WTC11 (cell line): ENCODE measurements at regions not wholly inside any gene's neighbourhood (a gene's known extent, or its start where the extent isn't known, plus 50 kb on each side); places are given as distances from the start of the nearest gene placed in this dataset.

Experiments
- ATAC-seq: fragments of 200-7000 bp; cut with Tn5 transposase; 2 replicates; pipeline ENCODE4 v1.10.0; 2021; ENCODE audit warnings: mild to moderate bottlenecking, moderate library complexity
- CTCF ChIA-PET: fragments of 300-600 bp; sonication (Branson Sonifier 250); formaldehyde crosslinking; loops from one replicate; lab custom pipeline; 2021; ENCODE audit warnings: antibody characterized with exemption; lab: Charles Lee
- POLR2A ChIA-PET: fragments of 350-600 bp; sonication (Branson Sonifier 250); formaldehyde crosslinking; loops from one replicate; lab custom pipeline; 2021; ENCODE audit warnings: antibody characterized with exemption; lab: Charles Lee
- DNase-seq: peaks from one replicate; pipeline ENCODE4 v3.0.0; 2021; ENCODE audit warnings: low spot score
- H3K27ac Mint-ChIP-seq: 2 replicates; pipeline ENCODE4 v1.8.0; 2021; ENCODE audit warnings: mixed read lengths
- H3K27me3 Mint-ChIP-seq: 2 replicates; pipeline ENCODE4 v1.8.0; 2021; ENCODE audit warnings: low read depth, mild to moderate bottlenecking, moderate library complexity, mixed read lengths
- H3K36me3 Mint-ChIP-seq: 2 replicates; pipeline ENCODE4 v1.8.0; 2021; ENCODE audit warnings: mixed read lengths
- H3K4me1 Mint-ChIP-seq: 2 replicates; pipeline ENCODE4 v1.8.0; 2022; ENCODE audit warnings: mixed read lengths
- H3K4me3 Mint-ChIP-seq: 2 replicates; pipeline ENCODE4 v1.8.0; 2021; ENCODE audit warnings: mild to moderate bottlenecking, moderate library complexity, mixed read lengths
- H3K9me3 Mint-ChIP-seq: 2 replicates; pipeline ENCODE4 v1.8.0; 2021; ENCODE audit warnings: mixed read lengths
- CBFB ChIP-seq: sonication (generic); formaldehyde crosslinking; IDR thresholded peaks from 2 replicates; pipeline ENCODE4 v1.8.1; 2022; ENCODE audit warnings: mild to moderate bottlenecking, low read depth, missing genetic modification reagents
- EMX1 ChIP-seq: fragments of 250-450 bp; sonication (Bioruptor Pico); IDR thresholded peaks from 2 replicates; pipeline ENCODE4 v1.8.0; 2021; ENCODE audit warnings: mild to moderate bottlenecking
- ESRRA ChIP-seq: sonication (generic); formaldehyde crosslinking; IDR thresholded peaks from 2 replicates; pipeline ENCODE4 v1.8.1; 2022; ENCODE audit warnings: mild to moderate bottlenecking, missing genetic modification reagents, borderline replicate concordance
- ETV6 ChIP-seq: sonication (generic); formaldehyde crosslinking; IDR thresholded peaks from 2 replicates; pipeline ENCODE4 v1.8.1; 2022; ENCODE audit warnings: mild to moderate bottlenecking, missing genetic modification reagents
- FOXJ3 ChIP-seq: sonication (generic); formaldehyde crosslinking; IDR thresholded peaks from 2 replicates; pipeline ENCODE4 v1.9.0; 2021; ENCODE audit warnings: missing genetic modification reagents, mild to moderate bottlenecking, borderline replicate concordance
- HMGA2 ChIP-seq: fragments of 250-450 bp; sonication (Bioruptor Pico); IDR thresholded peaks from 2 replicates; pipeline ENCODE4 v1.4.0; 2021; ENCODE audit warnings: mild to moderate bottlenecking, moderate library complexity
- KAT7 ChIP-seq: sonication (generic); formaldehyde crosslinking; IDR thresholded peaks from 2 replicates; pipeline ENCODE4 v1.8.1; 2023; ENCODE audit warnings: missing genetic modification reagents, mild to moderate bottlenecking, borderline replicate concordance
- NR2C2 ChIP-seq: sonication (generic); formaldehyde crosslinking; IDR thresholded peaks from 2 replicates; pipeline ENCODE4 v1.8.0; 2022; ENCODE audit warnings: mild to moderate bottlenecking, missing genetic modification reagents
- SMAD4 ChIP-seq: sonication (generic); formaldehyde crosslinking; IDR thresholded peaks from 2 replicates; pipeline ENCODE4 v1.8.0; 2022; ENCODE audit warnings: mild to moderate bottlenecking, missing genetic modification reagents
- TEAD4 ChIP-seq: sonication (generic); formaldehyde crosslinking; IDR thresholded peaks from 2 replicates; pipeline ENCODE4 v1.8.0; 2022; ENCODE audit warnings: mild to moderate bottlenecking, missing genetic modification reagents
- ZNF121 ChIP-seq: sonication (generic); formaldehyde crosslinking; IDR thresholded peaks from 2 replicates; pipeline ENCODE4 v1.8.0; 2023; ENCODE audit warnings: missing genetic modification reagents
- ZNF219 ChIP-seq: sonication (generic); formaldehyde crosslinking; IDR thresholded peaks from 2 replicates; pipeline ENCODE4 v1.8.0; 2023; ENCODE audit warnings: missing genetic modification reagents, mild to moderate bottlenecking, borderline replicate concordance
- ZNF317 ChIP-seq: sonication (generic); formaldehyde crosslinking; IDR thresholded peaks from 2 replicates; pipeline ENCODE4 v1.8.1; 2023; ENCODE audit warnings: low read depth, mild to moderate bottlenecking, moderate library complexity, missing genetic modification reagents, borderline replicate concordance
- ZNF423 ChIP-seq: fragments of 250-450 bp; sonication (Bioruptor Pico); IDR thresholded peaks from 2 replicates; pipeline ENCODE4 v2.1.2; 2022; ENCODE audit warnings: mild to moderate bottlenecking, moderate library complexity
- TF ChIP-seq, protein P1 (sequence below): fragments of 250-450 bp; sonication (Bioruptor Pico); IDR thresholded peaks from 2 replicates; pipeline ENCODE4 v1.9.0; 2021; ENCODE audit warnings: mild to moderate bottlenecking, borderline replicate concordance
- TF ChIP-seq, protein P2 (sequence below): sonication (generic); formaldehyde crosslinking; conservative IDR thresholded peaks from 2 replicates; pipeline ENCODE4 v1.8.1; 2022; ENCODE audit warnings: mild to moderate bottlenecking, missing genetic modification reagents
- TF ChIP-seq, protein P3 (sequence below): sonication (generic); formaldehyde crosslinking; IDR thresholded peaks from 2 replicates; pipeline ENCODE4 v1.8.1; 2023; ENCODE audit warnings: mild to moderate bottlenecking, missing genetic modification reagents, moderate library complexity
- TF ChIP-seq, protein P4 (sequence below): sonication (generic); formaldehyde crosslinking; IDR thresholded peaks from 2 replicates; pipeline ENCODE4 v1.8.1; 2023; ENCODE audit warnings: mild to moderate bottlenecking, missing genetic modification reagents
- TF ChIP-seq, protein P5 (sequence below): sonication (generic); formaldehyde crosslinking; IDR thresholded peaks from 2 replicates; pipeline ENCODE4 v1.8.0; 2023; ENCODE audit warnings: missing genetic modification reagents
- TF ChIP-seq, protein P6 (sequence below): sonication (generic); formaldehyde crosslinking; IDR thresholded peaks from 2 replicates; pipeline ENCODE4 v1.8.1; 2022; ENCODE audit warnings: missing genetic modification reagents, borderline replicate concordance

DNA sequence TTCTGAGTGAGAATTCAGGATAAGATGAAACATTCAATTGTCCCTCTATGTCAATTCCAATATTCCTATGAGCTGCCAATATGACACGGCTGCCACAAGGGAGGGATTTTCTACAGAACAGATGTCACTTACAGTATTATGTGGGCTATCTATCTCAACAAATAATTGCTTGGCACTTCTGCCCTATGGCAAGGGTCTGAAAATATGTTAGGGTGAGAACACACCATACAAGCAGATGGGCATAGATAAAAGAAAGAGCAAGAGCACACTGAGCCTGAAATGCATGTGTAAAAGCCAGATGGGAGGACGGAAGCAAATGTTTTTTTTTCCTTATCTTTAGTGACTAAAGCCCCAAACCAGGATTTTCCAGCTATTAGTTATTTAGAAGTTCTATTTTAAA, 70.1 kb upstream of the TFEC start:
- DNase-seq = no peak
- ATAC-seq = no peak
- ChIA-PET CTCF (interaction anchor here (0.6 kb wide), 1 partner anchor 764 kb away, joined by 5 read pairs; no protein-coding TSS in a partner anchor), POLR2A (no interaction called here)
- no peak for TF ChIP-seq ETV6
- TF ChIP-seq HMGA2 (CRISPR knock-in tag) = no peak
- no peak for TF ChIP-seq ZNF423 (CRISPR knock-in tag)
- TF ChIP-seq, protein P1, sequence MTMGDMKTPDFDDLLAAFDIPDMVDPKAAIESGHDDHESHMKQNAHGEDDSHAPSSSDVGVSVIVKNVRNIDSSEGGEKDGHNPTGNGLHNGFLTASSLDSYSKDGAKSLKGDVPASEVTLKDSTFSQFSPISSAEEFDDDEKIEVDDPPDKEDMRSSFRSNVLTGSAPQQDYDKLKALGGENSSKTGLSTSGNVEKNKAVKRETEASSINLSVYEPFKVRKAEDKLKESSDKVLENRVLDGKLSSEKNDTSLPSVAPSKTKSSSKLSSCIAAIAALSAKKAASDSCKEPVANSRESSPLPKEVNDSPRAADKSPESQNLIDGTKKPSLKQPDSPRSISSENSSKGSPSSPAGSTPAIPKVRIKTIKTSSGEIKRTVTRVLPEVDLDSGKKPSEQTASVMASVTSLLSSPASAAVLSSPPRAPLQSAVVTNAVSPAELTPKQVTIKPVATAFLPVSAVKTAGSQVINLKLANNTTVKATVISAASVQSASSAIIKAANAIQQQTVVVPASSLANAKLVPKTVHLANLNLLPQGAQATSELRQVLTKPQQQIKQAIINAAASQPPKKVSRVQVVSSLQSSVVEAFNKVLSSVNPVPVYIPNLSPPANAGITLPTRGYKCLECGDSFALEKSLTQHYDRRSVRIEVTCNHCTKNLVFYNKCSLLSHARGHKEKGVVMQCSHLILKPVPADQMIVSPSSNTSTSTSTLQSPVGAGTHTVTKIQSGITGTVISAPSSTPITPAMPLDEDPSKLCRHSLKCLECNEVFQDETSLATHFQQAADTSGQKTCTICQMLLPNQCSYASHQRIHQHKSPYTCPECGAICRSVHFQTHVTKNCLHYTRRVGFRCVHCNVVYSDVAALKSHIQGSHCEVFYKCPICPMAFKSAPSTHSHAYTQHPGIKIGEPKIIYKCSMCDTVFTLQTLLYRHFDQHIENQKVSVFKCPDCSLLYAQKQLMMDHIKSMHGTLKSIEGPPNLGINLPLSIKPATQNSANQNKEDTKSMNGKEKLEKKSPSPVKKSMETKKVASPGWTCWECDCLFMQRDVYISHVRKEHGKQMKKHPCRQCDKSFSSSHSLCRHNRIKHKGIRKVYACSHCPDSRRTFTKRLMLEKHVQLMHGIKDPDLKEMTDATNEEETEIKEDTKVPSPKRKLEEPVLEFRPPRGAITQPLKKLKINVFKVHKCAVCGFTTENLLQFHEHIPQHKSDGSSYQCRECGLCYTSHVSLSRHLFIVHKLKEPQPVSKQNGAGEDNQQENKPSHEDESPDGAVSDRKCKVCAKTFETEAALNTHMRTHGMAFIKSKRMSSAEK = no peak
- TF ChIP-seq TEAD4 (CRISPR knock-in tag) = no peak
- Mint-ChIP-seq H3K4me1 (peaks cover 29% of the 10 kb centered on the region), H3K27me3 (no peaks in the 10 kb centered on the region), H3K27ac (peak overlapping the region; percentile 33; the same call in 1 of the 2 replicates), H3K36me3 (no peaks in the 10 kb centered on the region), H3K4me3 (no peak overlapping the region), H3K9me3 (no peaks in the 10 kb centered on the region)

DNA sequence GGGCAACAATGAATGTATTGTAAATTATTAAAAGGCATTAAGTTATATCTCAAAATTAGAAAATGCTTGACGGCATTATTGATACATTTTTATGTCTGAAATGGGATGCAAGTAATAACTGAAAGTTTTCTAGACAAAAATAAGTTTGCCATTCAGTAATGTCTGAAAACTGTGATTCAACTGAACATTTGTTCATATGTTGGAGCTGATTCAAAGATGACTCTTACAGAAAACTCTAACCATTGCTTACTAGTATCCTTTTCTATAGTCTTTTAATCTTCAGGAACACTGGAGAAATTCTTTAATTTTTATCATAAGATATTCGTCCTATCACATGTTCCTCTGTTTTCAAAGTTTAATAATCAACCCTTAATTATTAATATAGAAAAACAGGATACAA, 71.1 kb upstream of the TFEC start:
- ChIA-PET CTCF (interaction anchor here (0.7 kb wide), 1 partner anchor 233 kb away, joined by 3 read pairs; no protein-coding TSS in a partner anchor), POLR2A (no interaction called here)
- Mint-ChIP-seq H3K27me3 (no peaks in the 10 kb centered on the region), H3K4me3 (no peak overlapping the region), H3K36me3 (no peaks in the 10 kb centered on the region), H3K9me3 (no peaks in the 10 kb centered on the region), H3K4me1 (peaks cover 29% of the 10 kb centered on the region), H3K27ac (no peak overlapping the region)
- ATAC-seq = no peak
- no peak for DNase-seq
- no peak for TF ChIP-seq CBFB (CRISPR knock-in tag)
- TF ChIP-seq, protein P1 = no peak
- TF ChIP-seq KAT7 (CRISPR knock-in tag) = no peak
- TF ChIP-seq ZNF121 (CRISPR knock-in tag) = no peak
- TF ChIP-seq ZNF219 = no peak
- TF ChIP-seq FOXJ3 (CRISPR knock-in tag) = no peak
- TF ChIP-seq ESRRA = no peak
- TF ChIP-seq, protein P2, sequence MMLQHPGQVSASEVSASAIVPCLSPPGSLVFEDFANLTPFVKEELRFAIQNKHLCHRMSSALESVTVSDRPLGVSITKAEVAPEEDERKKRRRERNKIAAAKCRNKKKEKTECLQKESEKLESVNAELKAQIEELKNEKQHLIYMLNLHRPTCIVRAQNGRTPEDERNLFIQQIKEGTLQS = no peak
- TF ChIP-seq, protein P3, sequence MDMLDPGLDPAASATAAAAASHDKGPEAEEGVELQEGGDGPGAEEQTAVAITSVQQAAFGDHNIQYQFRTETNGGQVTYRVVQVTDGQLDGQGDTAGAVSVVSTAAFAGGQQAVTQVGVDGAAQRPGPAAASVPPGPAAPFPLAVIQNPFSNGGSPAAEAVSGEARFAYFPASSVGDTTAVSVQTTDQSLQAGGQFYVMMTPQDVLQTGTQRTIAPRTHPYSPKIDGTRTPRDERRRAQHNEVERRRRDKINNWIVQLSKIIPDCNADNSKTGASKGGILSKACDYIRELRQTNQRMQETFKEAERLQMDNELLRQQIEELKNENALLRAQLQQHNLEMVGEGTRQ = no peak
- TF ChIP-seq, protein P4, sequence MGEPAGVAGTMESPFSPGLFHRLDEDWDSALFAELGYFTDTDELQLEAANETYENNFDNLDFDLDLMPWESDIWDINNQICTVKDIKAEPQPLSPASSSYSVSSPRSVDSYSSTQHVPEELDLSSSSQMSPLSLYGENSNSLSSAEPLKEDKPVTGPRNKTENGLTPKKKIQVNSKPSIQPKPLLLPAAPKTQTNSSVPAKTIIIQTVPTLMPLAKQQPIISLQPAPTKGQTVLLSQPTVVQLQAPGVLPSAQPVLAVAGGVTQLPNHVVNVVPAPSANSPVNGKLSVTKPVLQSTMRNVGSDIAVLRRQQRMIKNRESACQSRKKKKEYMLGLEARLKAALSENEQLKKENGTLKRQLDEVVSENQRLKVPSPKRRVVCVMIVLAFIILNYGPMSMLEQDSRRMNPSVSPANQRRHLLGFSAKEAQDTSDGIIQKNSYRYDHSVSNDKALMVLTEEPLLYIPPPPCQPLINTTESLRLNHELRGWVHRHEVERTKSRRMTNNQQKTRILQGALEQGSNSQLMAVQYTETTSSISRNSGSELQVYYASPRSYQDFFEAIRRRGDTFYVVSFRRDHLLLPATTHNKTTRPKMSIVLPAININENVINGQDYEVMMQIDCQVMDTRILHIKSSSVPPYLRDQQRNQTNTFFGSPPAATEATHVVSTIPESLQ (CRISPR knock-in tag) = no peak
- TF ChIP-seq ZNF317 (CRISPR knock-in tag) = no peak
- no peak for TF ChIP-seq SMAD4
- TF ChIP-seq EMX1 (CRISPR knock-in tag) = no peak
- TF ChIP-seq, protein P5, sequence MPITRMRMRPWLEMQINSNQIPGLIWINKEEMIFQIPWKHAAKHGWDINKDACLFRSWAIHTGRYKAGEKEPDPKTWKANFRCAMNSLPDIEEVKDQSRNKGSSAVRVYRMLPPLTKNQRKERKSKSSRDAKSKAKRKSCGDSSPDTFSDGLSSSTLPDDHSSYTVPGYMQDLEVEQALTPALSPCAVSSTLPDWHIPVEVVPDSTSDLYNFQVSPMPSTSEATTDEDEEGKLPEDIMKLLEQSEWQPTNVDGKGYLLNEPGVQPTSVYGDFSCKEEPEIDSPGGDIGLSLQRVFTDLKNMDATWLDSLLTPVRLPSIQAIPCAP (CRISPR knock-in tag) = no peak
- no peak for TF ChIP-seq NR2C2
- TF ChIP-seq, protein P6, sequence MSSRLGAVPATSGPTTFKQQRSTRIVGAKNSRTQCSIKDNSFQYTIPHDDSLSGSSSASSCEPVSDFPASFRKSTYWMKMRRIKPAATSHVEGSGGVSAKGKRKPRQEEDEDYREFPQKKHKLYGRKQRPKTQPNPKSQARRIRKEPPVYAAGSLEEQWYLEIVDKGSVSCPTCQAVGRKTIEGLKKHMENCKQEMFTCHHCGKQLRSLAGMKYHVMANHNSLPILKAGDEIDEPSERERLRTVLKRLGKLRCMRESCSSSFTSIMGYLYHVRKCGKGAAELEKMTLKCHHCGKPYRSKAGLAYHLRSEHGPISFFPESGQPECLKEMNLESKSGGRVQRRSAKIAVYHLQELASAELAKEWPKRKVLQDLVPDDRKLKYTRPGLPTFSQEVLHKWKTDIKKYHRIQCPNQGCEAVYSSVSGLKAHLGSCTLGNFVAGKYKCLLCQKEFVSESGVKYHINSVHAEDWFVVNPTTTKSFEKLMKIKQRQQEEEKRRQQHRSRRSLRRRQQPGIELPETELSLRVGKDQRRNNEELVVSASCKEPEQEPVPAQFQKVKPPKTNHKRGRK (CRISPR knock-in tag) = no peak
